K562 (cell line): ENCODE measurements at regions not wholly inside any gene's neighbourhood (a gene's known extent, or its start where the extent isn't known, plus 50 kb on each side); places are given as distances from the start of the nearest gene placed in this dataset.

Source experiments
- ATAC-seq: fragments of 200-7000 bp; cut with Tn5 transposase; 3 replicates; pipeline ENCODE4 v1.9.1; 2020; ENCODE audit warnings: moderate library complexity
- BruUV-seq: library from RNA; stranded (reverse); fragments of 400-500 nt; replicated peaks from 2 replicates; lab custom pipeline; 2021; lab: Mats Ljungman, UMichigan
- CTCF ChIA-PET: fragments of 300-600 bp; formaldehyde crosslinking; extraction: SDS; loops from one replicate; lab custom pipeline; 2021; ENCODE audit warnings: low intra/inter-chr PET ratio; lab: Yijun Ruan, JAX
- POLR2A ChIA-PET: fragments of 300-600, 350-650 bp; sonication (Branson Sonifier 250); formaldehyde crosslinking; extraction: SDS; loops from one replicate; lab custom pipeline; 2021; ENCODE audit warnings: antibody characterized with exemption, inconsistent platforms; lab: Yijun Ruan, JAX
- DNase-seq, 4 experiments: peaks; one replicate each; pipeline versions ENCODE4 v3.0.0 to v3.0.0-alpha.2; 2011 to 2018; ENCODE audit warnings: low spot score in 3 of 4, mixed read lengths in 3 of 4; ENCODE audit errors: extremely low read depth in 1 of 4
- FAIRE-seq: peaks from 2 replicates; lab custom pipeline; 2011; peaks lifted over from hg19 to GRCh38; lab: Jason Lieb, UNC
- H2AFZ ChIP-seq: 2 replicates; pipeline ENCODE4 v1.6.0; 2011; ENCODE audit warnings: low read depth, low read length, control low read depth, inconsistent platforms
- H3K27ac ChIP-seq: fragments of 200-600 bp; 3 replicates; pipeline ENCODE4 v1.8.0; 2011; ENCODE audit warnings: low read depth, mild to moderate bottlenecking, control low read depth, inconsistent platforms, low read length, moderate library complexity, mixed read lengths; ENCODE audit errors: extremely low read depth
- H3K27me3 ChIP-seq, 2 experiments: fragments of 300-600 bp in 1 of 2; 2 replicates in 1 of 2; 3 replicates in 1 of 2; pipeline versions ENCODE4 v1.6.0 to v1.8.0; 2011; ENCODE audit warnings: inconsistent platforms in 2 of 2, low read length in 2 of 2, mild to moderate bottlenecking in 1 of 2, mixed read lengths in 1 of 2, moderate library complexity in 1 of 2; ENCODE audit not compliant: control insufficient read depth in 2 of 2, insufficient read depth in 2 of 2
- H3K36me3 ChIP-seq: fragments of 300-600 bp; 3 replicates; pipeline ENCODE4 v1.8.0; 2011; ENCODE audit warnings: mild to moderate bottlenecking, low read length, inconsistent platforms; ENCODE audit not compliant: control insufficient read depth, insufficient read depth
- H3K4me1 ChIP-seq, 2 experiments: fragments of 200-600 bp in 1 of 2; replicated peaks in 1 of 2; 2 replicates in 1 of 2; 3 replicates in 1 of 2; pipeline versions ENCODE4 v1.5.1 to v1.8.0; 2011; ENCODE audit warnings: inconsistent platforms in 2 of 2, low read length in 2 of 2, mild to moderate bottlenecking in 1 of 2, mixed read lengths in 1 of 2, moderate library complexity in 1 of 2; ENCODE audit not compliant: control insufficient read depth in 2 of 2, insufficient read depth in 2 of 2
- H3K4me2 ChIP-seq: 2 replicates; pipeline ENCODE4 v1.6.1; 2011; ENCODE audit warnings: low read length, control low read depth, inconsistent platforms, mixed read lengths; ENCODE audit not compliant: insufficient read depth
- H3K4me3 ChIP-seq: fragments of 200-600 bp; sonication (generic), shearing (Covaris generic); 2 replicates; pipeline ENCODE4 v1.5.1; 2016; ENCODE audit warnings: control low read depth, inconsistent platforms
- H3K79me2 ChIP-seq: fragments of 200-600 bp; 3 replicates; pipeline ENCODE4 v1.8.0; 2011; ENCODE audit warnings: low read length, inconsistent platforms; ENCODE audit not compliant: control insufficient read depth, insufficient read depth
- H3K9ac ChIP-seq, 2 experiments: 2 replicates each; pipeline versions ENCODE4 v1.6.0 to v1.6.1; 2011; ENCODE audit warnings: low read depth in 2 of 2, low read length in 2 of 2, control low read depth in 1 of 2, inconsistent platforms in 1 of 2, mild to moderate bottlenecking in 1 of 2, mixed read lengths in 1 of 2; ENCODE audit not compliant: insufficient read depth in 1 of 2
- H3K9me1 ChIP-seq: one replicate; pipeline ENCODE4 v1.6.0; 2011; ENCODE audit warnings: inconsistent platforms, mild to moderate bottlenecking, low read length, moderate library complexity; ENCODE audit not compliant: control insufficient read depth, insufficient read depth
- H3K9me3 ChIP-seq: replicated peaks from 2 replicates; pipeline ENCODE4 v1.5.1; 2011; ENCODE audit warnings: low read depth, low read length, inconsistent platforms; ENCODE audit not compliant: control insufficient read depth, insufficient read depth
- H4K20me1 ChIP-seq: replicated peaks from 2 replicates; pipeline ENCODE4 v1.6.1; 2011; ENCODE audit warnings: low read length, inconsistent platforms, mixed read lengths; ENCODE audit not compliant: control insufficient read depth, insufficient read depth
- ARID1B ChIP-seq: fragments of 450-650 bp; IDR thresholded peaks from 2 replicates; pipeline ENCODE4 v1.6.1; 2016; ENCODE audit warnings: antibody characterized with exemption, mild to moderate bottlenecking, inconsistent platforms
- CEBPG ChIP-seq, 3 experiments: fragments of 200-800 bp in 1 of 3; sonication (Bioruptor generic) in 1 of 3; sonication (generic) in 1 of 3; formaldehyde crosslinking in 1 of 3; IDR thresholded peaks in 2 of 3; conservative IDR thresholded peaks in 1 of 3; 2 replicates each; pipeline versions ENCODE4 v1.6.1 to v1.8.0; 2016 to 2022; ENCODE audit warnings: missing compliant biosample characterization in 2 of 3, missing genetic modification characterization in 2 of 3, mild to moderate bottlenecking in 1 of 3, missing genetic modification reagents in 1 of 3
- CREM ChIP-seq: IDR thresholded peaks from 2 replicates; pipeline ENCODE4 v1.6.1; 2014; ENCODE audit warnings: antibody characterized with exemption, low read depth
- TFAM ChIP-seq: fragments of 250-450 bp; sonication (Bioruptor Pico); conservative IDR thresholded peaks from 2 replicates; pipeline ENCODE4 v1.5.0; 2021; ENCODE audit warnings: mild to moderate bottlenecking, moderate library complexity
- WGBS: fragments of 100-300 bp; shearing (Covaris generic); methylation state at CpG from one replicate; pipeline ENCODE4 v1.1.6; 2016; ENCODE audit warnings: low coverage, mixed read lengths; ENCODE audit not compliant: insufficient coverage; ENCODE audit errors: missing lambda C conversion rate; 5-methylcytosine and 5-hydroxymethylcytosine counted together
- in situ Hi-C: fragments of 300-500 bp; cut with MboI; formaldehyde crosslinking; loops from 4 replicates; pipeline ENCODE4 v1.15.0; 2018; ENCODE audit warnings: inconsistent platforms, mixed read lengths
- intact Hi-C: fragments of 100-400 bp; cut with micrococcal nuclease; formaldehyde crosslinking; loops from 2 replicates; pipeline ENCODE4 v1.14.2; 2022
- TF ChIP-seq, protein P1 (sequence below): fragments of 250-450 bp; sonication (Bioruptor Pico); IDR thresholded peaks from 2 replicates; pipeline ENCODE4 v1.4.0; 2020

DNA sequence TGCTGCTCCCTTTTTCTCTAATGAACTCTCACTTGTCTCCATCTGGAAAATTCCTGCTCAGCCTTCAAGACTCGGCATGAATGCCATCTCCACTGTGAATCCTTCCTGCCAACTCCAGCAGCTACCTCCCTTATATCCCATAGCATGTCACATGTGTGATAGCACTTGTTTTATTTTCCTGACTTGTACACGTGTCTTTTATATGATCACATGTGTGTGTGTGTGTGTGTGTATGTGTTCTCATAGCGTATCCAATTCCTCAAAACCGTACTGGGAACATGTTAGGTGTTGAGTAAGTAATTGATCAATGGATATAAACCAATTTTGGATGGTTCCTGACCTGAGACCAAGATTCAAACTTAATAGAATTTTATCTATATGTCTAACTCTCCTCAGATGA is 1107.7 kb downstream of the GALC start:
- TF ChIP-seq CEBPG (CRISPR knock-in tag; IDR thresholded peaks at IDR 0.05) (no peak), CEBPG (tag; conservative IDR thresholded peaks at IDR 0.05 in 1 of 2, IDR thresholded peaks at IDR 0.05 in 1 of 2) (no peak), CREM (no peak), ARID1B (no peak), TFAM (no peak)
- TF ChIP-seq, protein P1, sequence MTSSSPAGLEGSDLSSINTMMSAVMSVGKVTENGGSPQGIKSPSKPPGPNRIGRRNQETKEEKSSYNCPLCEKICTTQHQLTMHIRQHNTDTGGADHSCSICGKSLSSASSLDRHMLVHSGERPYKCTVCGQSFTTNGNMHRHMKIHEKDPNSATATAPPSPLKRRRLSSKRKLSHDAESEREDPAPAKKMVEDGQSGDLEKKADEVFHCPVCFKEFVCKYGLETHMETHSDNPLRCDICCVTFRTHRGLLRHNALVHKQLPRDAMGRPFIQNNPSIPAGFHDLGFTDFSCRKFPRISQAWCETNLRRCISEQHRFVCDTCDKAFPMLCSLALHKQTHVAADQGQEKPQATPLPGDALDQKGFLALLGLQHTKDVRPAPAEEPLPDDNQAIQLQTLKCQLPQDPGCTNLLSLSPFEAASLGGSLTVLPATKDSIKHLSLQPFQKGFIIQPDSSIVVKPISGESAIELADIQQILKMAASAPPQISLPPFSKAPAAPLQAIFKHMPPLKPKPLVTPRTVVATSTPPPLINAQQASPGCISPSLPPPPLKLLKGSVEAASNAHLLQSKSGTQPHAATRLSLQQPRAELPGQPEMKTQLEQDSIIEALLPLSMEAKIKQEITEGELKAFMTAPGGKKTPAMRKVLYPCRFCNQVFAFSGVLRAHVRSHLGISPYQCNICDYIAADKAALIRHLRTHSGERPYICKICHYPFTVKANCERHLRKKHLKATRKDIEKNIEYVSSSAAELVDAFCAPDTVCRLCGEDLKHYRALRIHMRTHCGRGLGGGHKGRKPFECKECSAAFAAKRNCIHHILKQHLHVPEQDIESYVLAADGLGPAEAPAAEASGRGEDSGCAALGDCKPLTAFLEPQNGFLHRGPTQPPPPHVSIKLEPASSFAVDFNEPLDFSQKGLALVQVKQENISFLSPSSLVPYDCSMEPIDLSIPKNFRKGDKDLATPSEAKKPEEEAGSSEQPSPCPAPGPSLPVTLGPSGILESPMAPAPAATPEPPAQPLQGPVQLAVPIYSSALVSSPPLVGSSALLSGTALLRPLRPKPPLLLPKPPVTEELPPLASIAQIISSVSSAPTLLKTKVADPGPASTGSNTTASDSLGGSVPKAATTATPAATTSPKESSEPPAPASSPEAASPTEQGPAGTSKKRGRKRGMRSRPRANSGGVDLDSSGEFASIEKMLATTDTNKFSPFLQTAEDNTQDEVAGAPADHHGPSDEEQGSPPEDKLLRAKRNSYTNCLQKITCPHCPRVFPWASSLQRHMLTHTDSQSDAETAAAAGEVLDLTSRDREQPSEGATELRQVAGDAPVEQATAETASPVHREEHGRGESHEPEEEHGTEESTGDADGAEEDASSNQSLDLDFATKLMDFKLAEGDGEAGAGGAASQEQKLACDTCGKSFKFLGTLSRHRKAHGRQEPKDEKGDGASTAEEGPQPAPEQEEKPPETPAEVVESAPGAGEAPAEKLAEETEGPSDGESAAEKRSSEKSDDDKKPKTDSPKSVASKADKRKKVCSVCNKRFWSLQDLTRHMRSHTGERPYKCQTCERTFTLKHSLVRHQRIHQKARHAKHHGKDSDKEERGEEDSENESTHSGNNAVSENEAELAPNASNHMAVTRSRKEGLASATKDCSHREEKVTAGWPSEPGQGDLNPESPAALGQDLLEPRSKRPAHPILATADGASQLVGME (CRISPR knock-in tag) = no peak
- no peak for FAIRE-seq
- CTCF ChIA-PET = no interaction called here

More for the DNA sequence above, 1107.7 kb downstream of the GALC start:
- H3K79me2 ChIP-seq = no peaks in the 10 kb centered on the region
- no peaks in the 10 kb centered on the region for H4K20me1 ChIP-seq
- H3K4me1 ChIP-seq = no peaks in the 10 kb centered on the region
- no peak overlapping the region for H3K27ac ChIP-seq
- ATAC-seq = no peak
- no peak overlapping the region for H3K4me2 ChIP-seq
- no peak overlapping the region for H2AFZ ChIP-seq
- H3K9me1 ChIP-seq = no peaks in the 10 kb centered on the region
- POLR2A ChIA-PET = no interaction called here
- no peak overlapping the region for H3K9ac ChIP-seq
- H3K4me3 ChIP-seq = no peak overlapping the region
- H3K36me3 ChIP-seq = no peaks in the 10 kb centered on the region
- DNase-seq = no peak
- BruUV-seq = no TSS peak
- intact Hi-C loops (no loop called here), in situ Hi-C loops (no loop called here)
- 0% methylated on average over 4 of the region's 4 CpGs for WGBS
- no peaks in the 10 kb centered on the region for H3K9me3 ChIP-seq
- H3K27me3 ChIP-seq = no peaks in the 10 kb centered on the region
